CD8-positive, alpha-beta memory T cell (primary cell): ENCODE measurements at regions not wholly inside any gene's neighbourhood (a gene's known extent, or its start where the extent isn't known, plus 50 kb on each side); places are given as distances from the start of the nearest gene placed in this dataset.
"Not testable (repeated sequence)": the region's sequence is repeated elsewhere in the genome, so short reads cannot be mapped to it uniquely, and the experiment has no call there.

Experiments
- CTCF ChIA-PET: fragments of 350-600 bp; sonication (Branson Sonifier 250); formaldehyde crosslinking; loops from one replicate; lab custom pipeline; 2021; ENCODE audit warnings: antibody characterized with exemption; lab: Charles Lee
- POLR2A ChIA-PET: fragments of 350-600 bp; sonication (Branson Sonifier 250); formaldehyde crosslinking; loops from one replicate; lab custom pipeline; 2021; ENCODE audit warnings: antibody characterized with exemption; lab: Charles Lee
- DNase-seq, 5 donors: peaks; one replicate each; pipeline versions ENCODE4 v3.0.0 to v3.0.0-alpha.2; 2020 to 2022; ENCODE audit warnings: mixed read lengths in 1 of 5
- H3K27ac ChIP-seq: one replicate; pipeline ENCODE4 v1.7.0; 2013; ENCODE audit warnings: low read depth, mild to moderate bottlenecking, low read length, moderate library complexity
- H3K27me3 ChIP-seq: 2 replicates; pipeline ENCODE4 v1.7.0; 2013; ENCODE audit warnings: low read length, mild to moderate bottlenecking; ENCODE audit not compliant: insufficient read depth, poor library complexity, severe bottlenecking
- H3K36me3 ChIP-seq: 2 replicates; pipeline ENCODE4 v1.7.0; 2013; ENCODE audit warnings: mild to moderate bottlenecking, low read length, moderate library complexity; ENCODE audit not compliant: insufficient read depth
- H3K4me1 ChIP-seq: 2 replicates; pipeline ENCODE4 v1.7.0; 2013; ENCODE audit warnings: mild to moderate bottlenecking, low read length, moderate library complexity; ENCODE audit not compliant: insufficient read depth
- H3K4me3 ChIP-seq: 2 replicates; pipeline ENCODE4 v1.7.0; 2013; ENCODE audit warnings: mild to moderate bottlenecking, low read length
- H3K9me3 ChIP-seq: 2 replicates; pipeline ENCODE4 v1.7.0; 2013; ENCODE audit warnings: mild to moderate bottlenecking, low read length
- H3K27ac Mint-ChIP-seq, 8 donors: one replicate each; pipeline ENCODE4 v1.8.0; 2020 to 2021; ENCODE audit warnings: mixed read lengths in 8 of 8, mild to moderate bottlenecking in 6 of 8, inconsistent platforms in 3 of 8, moderate library complexity in 3 of 8
- H3K27me3 Mint-ChIP-seq, 2 donors: one replicate each; pipeline ENCODE4 v1.8.0; 2020 to 2021; ENCODE audit warnings: mixed read lengths in 2 of 2, mild to moderate bottlenecking in 1 of 2, moderate library complexity in 1 of 2
- H3K36me3 Mint-ChIP-seq, 3 donors: one replicate each; pipeline ENCODE4 v1.8.0; 2020 to 2021; ENCODE audit warnings: mixed read lengths in 3 of 3, inconsistent platforms in 1 of 3, mild to moderate bottlenecking in 1 of 3
- H3K4me1 Mint-ChIP-seq, 3 donors: one replicate each; pipeline ENCODE4 v1.8.0; 2020 to 2021; ENCODE audit warnings: mixed read lengths in 3 of 3, inconsistent platforms in 1 of 3, mild to moderate bottlenecking in 1 of 3
- H3K4me3 Mint-ChIP-seq, 7 donors: one replicate each; pipeline ENCODE4 v1.8.0; 2020 to 2021; ENCODE audit warnings: mixed read lengths in 7 of 7, mild to moderate bottlenecking in 6 of 7, moderate library complexity in 4 of 7, inconsistent platforms in 2 of 7
- H3K9me3 Mint-ChIP-seq, 5 donors: one replicate each; pipeline ENCODE4 v1.8.0; 2020 to 2022; ENCODE audit warnings: mixed read lengths in 5 of 5, mild to moderate bottlenecking in 3 of 5, moderate library complexity in 2 of 5, inconsistent platforms in 1 of 5

DNA sequence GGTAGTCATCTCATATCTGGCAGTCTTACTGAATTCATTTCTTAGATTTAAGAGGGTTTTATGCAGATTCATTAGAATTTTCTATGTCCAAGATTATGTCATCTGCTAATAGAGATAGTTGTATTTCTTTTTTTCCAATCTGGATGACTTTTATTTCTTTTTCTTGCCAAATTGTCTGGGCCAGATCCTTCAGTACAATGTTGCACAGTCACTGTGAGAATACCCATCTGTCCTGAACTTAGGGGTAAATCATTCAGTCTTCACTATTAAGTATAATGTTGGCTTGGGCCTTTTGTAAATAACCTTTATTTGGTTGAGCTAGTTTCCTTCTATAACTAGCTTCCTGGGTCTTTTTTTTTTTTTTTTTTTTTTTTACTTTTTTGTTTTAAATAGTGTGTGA, 213.1 kb downstream of the ANKRD30BL start:
- DNase-seq, H3K9me3 Mint-ChIP-seq, H3K9me3 ChIP-seq, H3K4me3 ChIP-seq, CTCF ChIA-PET, H3K36me3 Mint-ChIP-seq, H3K4me3 Mint-ChIP-seq, H3K27ac ChIP-seq, H3K4me1 Mint-ChIP-seq, H3K27ac Mint-ChIP-seq, POLR2A ChIA-PET, H3K36me3 ChIP-seq, H3K27me3 ChIP-seq, H3K4me1 ChIP-seq, H3K27me3 Mint-ChIP-seq: not testable (repeated sequence)

DNA sequence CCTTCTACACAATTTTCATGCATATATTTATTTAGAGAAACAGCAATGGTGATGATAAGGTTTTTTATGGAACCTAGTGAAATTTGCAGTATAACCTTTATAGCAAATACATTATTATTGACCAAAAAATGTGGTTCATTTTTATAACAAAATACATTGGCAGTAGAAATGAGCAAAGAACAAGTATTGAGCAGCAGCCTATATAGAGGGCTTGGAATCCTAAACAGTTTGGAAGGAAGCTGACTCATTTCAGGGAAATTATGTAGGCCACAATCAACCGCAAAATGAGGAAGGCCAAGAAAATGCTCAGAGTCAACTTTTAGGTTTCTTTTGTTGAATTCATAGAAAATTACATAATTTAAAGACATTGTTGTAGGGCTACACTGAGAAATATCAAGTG, 238.5 kb downstream of the ANKRD30BL start:
- H3K4me3 Mint-ChIP-seq, H3K9me3 ChIP-seq, H3K36me3 ChIP-seq, H3K9me3 Mint-ChIP-seq, H3K27me3 ChIP-seq, DNase-seq, H3K36me3 Mint-ChIP-seq, H3K27me3 Mint-ChIP-seq, POLR2A ChIA-PET, H3K27ac ChIP-seq, CTCF ChIA-PET, H3K4me3 ChIP-seq, H3K4me1 Mint-ChIP-seq, H3K4me1 ChIP-seq, H3K27ac Mint-ChIP-seq: not testable (repeated sequence)

DNA sequence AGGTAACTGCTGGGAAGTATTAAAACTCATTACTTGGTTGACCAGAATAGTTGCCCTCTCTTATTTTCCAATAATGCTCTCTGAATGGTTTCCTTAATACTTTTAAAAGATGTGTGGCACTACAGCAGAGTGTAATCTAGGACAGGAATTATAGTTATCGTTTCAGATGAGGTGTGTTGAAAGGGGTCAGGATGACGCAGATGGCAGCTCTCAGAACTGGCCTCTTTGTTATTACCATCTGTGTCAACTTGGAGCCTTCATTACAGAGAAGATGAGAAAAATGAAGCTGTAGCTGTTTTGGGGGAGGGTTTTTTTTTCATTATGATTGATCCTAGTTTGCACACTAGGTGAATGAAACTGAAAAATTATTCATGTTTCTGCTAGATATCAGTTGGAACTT, 238.9 kb downstream of the ANKRD30BL start:
- H3K27ac ChIP-seq, H3K27me3 ChIP-seq, POLR2A ChIA-PET, H3K4me1 ChIP-seq, DNase-seq, H3K4me3 ChIP-seq, H3K4me3 Mint-ChIP-seq, H3K36me3 Mint-ChIP-seq, CTCF ChIA-PET, H3K9me3 ChIP-seq, H3K4me1 Mint-ChIP-seq, H3K27me3 Mint-ChIP-seq, H3K36me3 ChIP-seq, H3K9me3 Mint-ChIP-seq, H3K27ac Mint-ChIP-seq: not testable (repeated sequence)
